ENCODE measurements at regions not wholly inside any gene's neighbourhood (a gene's known extent, or its start where the extent isn't known, plus 50 kb on each side); places are given as distances from the start of the nearest gene placed in this dataset.

DNA sequence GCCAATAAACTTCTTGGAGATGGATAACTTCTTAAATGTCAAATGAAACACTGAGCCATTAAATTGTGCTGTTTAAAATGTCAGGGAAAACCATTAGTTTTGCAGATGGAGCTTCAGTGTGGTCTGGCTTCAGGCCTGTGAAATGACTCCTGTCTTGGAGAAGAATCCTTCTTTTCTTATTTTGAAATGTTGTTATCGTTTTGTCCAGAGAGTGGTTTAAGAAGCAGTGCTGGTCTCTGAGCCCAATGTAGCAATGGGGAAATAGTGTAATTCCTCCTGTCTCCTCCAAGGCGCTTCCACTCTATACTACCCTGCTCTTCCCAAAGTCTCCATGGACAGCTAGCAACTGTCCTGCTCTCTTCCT lies 177.6 kb downstream of the REEP3 start:
- DNase-seq, result no peak
- no peak overlapping the region for H3K27ac Mint-ChIP-seq
- peaks cover 0 to 4% of the 10 kb centered on the region in 2 donors for H3K9me3 Mint-ChIP-seq
- H3K36me3 Mint-ChIP-seq (ENCODE audit: insufficient read depth), result no peaks in the 10 kb centered on the region
- no peak overlapping the region for H3K4me3 Mint-ChIP-seq
- no peak for ATAC-seq (replicated peaks)
- no peaks in the 10 kb centered on the region for H3K27me3 Mint-ChIP-seq
- no peaks in the 10 kb centered on the region for H3K4me1 Mint-ChIP-seq (ENCODE audit: low read depth in 2 of 2)

DNA sequence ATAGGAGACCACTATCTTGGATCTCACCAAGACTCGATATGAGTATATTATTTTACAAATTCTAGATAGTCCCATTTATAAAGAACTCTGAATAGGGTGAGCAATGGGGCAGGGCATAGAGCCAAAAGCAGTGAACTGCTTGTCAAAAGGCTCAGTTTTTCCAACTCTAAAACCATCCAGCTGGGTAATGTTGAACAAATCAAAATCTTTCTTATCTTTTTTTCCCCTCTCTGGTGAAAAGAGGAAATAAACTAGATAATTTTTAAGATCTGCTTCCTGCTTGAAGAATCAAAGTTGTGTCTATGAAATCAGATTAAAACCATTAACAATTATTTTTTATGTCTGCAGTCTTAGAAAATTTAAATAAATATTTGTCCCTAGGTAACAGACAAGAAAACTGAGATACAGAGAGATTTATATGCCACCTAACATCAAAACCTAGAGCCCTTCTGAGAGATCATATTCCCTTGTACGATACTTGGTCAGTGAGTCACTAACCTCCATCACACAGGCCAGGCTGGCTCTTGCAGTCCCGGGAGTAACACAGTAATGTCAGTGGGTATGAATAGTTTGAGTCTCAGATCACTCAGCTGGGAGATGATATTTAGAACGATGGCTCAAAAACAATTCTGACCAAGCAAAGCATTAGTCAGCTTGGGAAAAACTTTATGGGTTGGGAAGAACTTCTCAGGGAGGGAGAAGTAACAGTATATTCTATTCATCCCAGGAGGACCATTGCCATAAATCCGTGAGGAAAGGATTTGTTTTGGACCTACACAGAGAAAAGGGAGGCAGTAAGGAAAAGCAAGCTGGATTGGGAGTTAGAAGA lies 178.8 kb downstream of the REEP3 start:
- no peak overlapping the region for H3K27ac Mint-ChIP-seq
- no peak overlapping the region for H3K4me3 Mint-ChIP-seq
- H3K9me3 Mint-ChIP-seq, result no peaks in the 10 kb centered on the region
- no peak for ATAC-seq (replicated peaks)
- H3K4me1 Mint-ChIP-seq (ENCODE audit: low read depth in 2 of 2), result no peaks in the 10 kb centered on the region
- H3K36me3 Mint-ChIP-seq (ENCODE audit: insufficient read depth), result no peaks in the 10 kb centered on the region
- no peak for DNase-seq
- H3K27me3 Mint-ChIP-seq, result no peaks in the 10 kb centered on the region

DNA sequence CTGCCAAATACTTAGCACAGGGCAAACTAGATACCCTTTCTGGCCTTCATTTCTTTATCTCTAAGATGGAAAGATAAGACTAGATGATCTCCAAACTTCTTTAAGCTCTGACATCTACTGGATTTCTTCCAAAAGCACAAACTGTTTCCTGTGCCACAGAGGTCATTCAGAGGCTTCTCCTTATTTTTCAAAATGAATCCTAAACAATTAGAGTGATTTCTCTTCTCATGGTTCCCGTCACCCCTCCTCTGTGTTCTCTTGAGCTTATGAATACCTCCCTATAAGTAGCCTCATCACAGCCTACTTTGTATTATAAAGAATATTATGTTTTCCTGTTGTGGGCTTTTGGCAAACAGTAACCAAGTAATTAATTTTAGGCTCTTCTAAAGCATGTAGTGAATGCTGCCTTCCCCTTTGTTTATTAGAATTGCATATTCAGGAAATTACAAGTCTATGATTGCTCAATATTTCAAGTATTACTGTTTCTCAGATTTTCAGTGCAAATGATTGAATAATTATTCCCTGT lies 179.5 kb downstream of the REEP3 start:
- Mint-ChIP-seq H3K27me3 (no peaks in the 10 kb centered on the region), H3K4me3 (no peak overlapping the region), H3K9me3 (no peaks in the 10 kb centered on the region), H3K4me1 (ENCODE audit: low read depth in 2 of 2) (no peaks in the 10 kb centered on the region), H3K36me3 (ENCODE audit: insufficient read depth) (no peaks in the 10 kb centered on the region), H3K27ac (no peak overlapping the region)
- DNase-seq, result no peak
- ATAC-seq (replicated peaks), result no peak

- no peaks in the 10 kb centered on the region for H3K4me1 Mint-ChIP-seq (ENCODE audit: low read depth in 2 of 2)
- H3K9me3 Mint-ChIP-seq, result no peaks in the 10 kb centered on the region
- H3K27ac Mint-ChIP-seq, result no peak overlapping the region
- no peaks in the 10 kb centered on the region for H3K27me3 Mint-ChIP-seq
- no peak for ATAC-seq (replicated peaks)
- no peak overlapping the region for H3K4me3 Mint-ChIP-seq
- H3K36me3 Mint-ChIP-seq (ENCODE audit: insufficient read depth), result no peaks in the 10 kb centered on the region
- no peak for DNase-seq
These were observed 180.9 kb downstream of the REEP3 start for GRCh38 chr10:63702092-63702491.

- H3K4me1 Mint-ChIP-seq (ENCODE audit: low read depth in 2 of 2), result no peaks in the 10 kb centered on the region
- no peaks in the 10 kb centered on the region for H3K36me3 Mint-ChIP-seq (ENCODE audit: insufficient read depth)
- H3K4me3 Mint-ChIP-seq, result no peak overlapping the region
- ATAC-seq (replicated peaks) (no peak), DNase-seq (no peak)
- no peak overlapping the region for H3K27ac Mint-ChIP-seq
- H3K9me3 Mint-ChIP-seq, result no peaks in the 10 kb centered on the region
- H3K27me3 Mint-ChIP-seq, result no peaks in the 10 kb centered on the region
These were observed 182.0 kb downstream of the REEP3 start for GRCh38 chr10:63703113-63703670.

- H3K4me3 Mint-ChIP-seq, result no peak overlapping the region
- H3K27me3 Mint-ChIP-seq, result no peaks in the 10 kb centered on the region
- DNase-seq (no peak), ATAC-seq (replicated peaks) (no peak)
- H3K9me3 Mint-ChIP-seq, result no peaks in the 10 kb centered on the region
- no peaks in the 10 kb centered on the region for H3K4me1 Mint-ChIP-seq (ENCODE audit: low read depth in 2 of 2)
- no peak overlapping the region for H3K27ac Mint-ChIP-seq
- H3K36me3 Mint-ChIP-seq (ENCODE audit: insufficient read depth), result no peaks in the 10 kb centered on the region
These were observed 182.6 kb downstream of the REEP3 start for GRCh38 chr10:63703740-63704345.

GRCh38 chr10:63707254-63707910 lies 186.2 kb downstream of the REEP3 start:
- ATAC-seq (replicated peaks) (no peak), DNase-seq (no peak)
- no peaks in the 10 kb centered on the region for H3K4me1 Mint-ChIP-seq (ENCODE audit: low read depth in 2 of 2)
- no peaks in the 10 kb centered on the region for H3K27me3 Mint-ChIP-seq
- H3K27ac Mint-ChIP-seq, result no peak overlapping the region
- H3K9me3 Mint-ChIP-seq, result no peaks in the 10 kb centered on the region
- no peaks in the 10 kb centered on the region for H3K36me3 Mint-ChIP-seq (ENCODE audit: insufficient read depth)
- H3K4me3 Mint-ChIP-seq, result no peak overlapping the region

- H3K4me3 Mint-ChIP-seq, result no peak overlapping the region
- no peak overlapping the region for H3K27ac Mint-ChIP-seq
- DNase-seq, result no peak
- no peaks in the 10 kb centered on the region for H3K4me1 Mint-ChIP-seq (ENCODE audit: low read depth in 2 of 2)
- ATAC-seq (replicated peaks), result no peak
- no peaks in the 10 kb centered on the region for H3K9me3 Mint-ChIP-seq
- no peaks in the 10 kb centered on the region for H3K36me3 Mint-ChIP-seq (ENCODE audit: insufficient read depth)
- no peaks in the 10 kb centered on the region for H3K27me3 Mint-ChIP-seq
These were observed 187.2 kb downstream of the REEP3 start for GRCh38 chr10:63708421-63708820.

GRCh38 chr10:63710703-63711102 lies 189.5 kb downstream of the REEP3 start:
- H3K27ac Mint-ChIP-seq, result peak overlapping the region in 1 of 2 donors; percentile 16

GRCh38 chr10:63711361-63711760 lies 190.2 kb downstream of the REEP3 start:
- peaks cover 2% of the 10 kb centered on the region for H3K36me3 Mint-ChIP-seq (ENCODE audit: insufficient read depth)
- H3K27me3 Mint-ChIP-seq, result no peaks in the 10 kb centered on the region
- no peak overlapping the region for H3K4me3 Mint-ChIP-seq
- H3K9me3 Mint-ChIP-seq, result no peaks in the 10 kb centered on the region
- ATAC-seq (replicated peaks), result no peak
- H3K4me1 Mint-ChIP-seq (ENCODE audit: low read depth in 2 of 2), result no peaks in the 10 kb centered on the region
- DNase-seq, result no peak
- peak overlapping the region in 1 of 2 donors; percentile 16 for H3K27ac Mint-ChIP-seq

More at GRCh38 chr10:63710703-63711102, 189.5 kb downstream of the REEP3 start:
- H3K36me3 Mint-ChIP-seq (ENCODE audit: insufficient read depth), result peaks cover 2% of the 10 kb centered on the region
- ATAC-seq (replicated peaks) (no peak), DNase-seq (no peak)
- H3K4me3 Mint-ChIP-seq, result no peak overlapping the region
- no peaks in the 10 kb centered on the region for H3K4me1 Mint-ChIP-seq (ENCODE audit: low read depth in 2 of 2)
- H3K9me3 Mint-ChIP-seq, result no peaks in the 10 kb centered on the region
- H3K27me3 Mint-ChIP-seq, result no peaks in the 10 kb centered on the region

DNA sequence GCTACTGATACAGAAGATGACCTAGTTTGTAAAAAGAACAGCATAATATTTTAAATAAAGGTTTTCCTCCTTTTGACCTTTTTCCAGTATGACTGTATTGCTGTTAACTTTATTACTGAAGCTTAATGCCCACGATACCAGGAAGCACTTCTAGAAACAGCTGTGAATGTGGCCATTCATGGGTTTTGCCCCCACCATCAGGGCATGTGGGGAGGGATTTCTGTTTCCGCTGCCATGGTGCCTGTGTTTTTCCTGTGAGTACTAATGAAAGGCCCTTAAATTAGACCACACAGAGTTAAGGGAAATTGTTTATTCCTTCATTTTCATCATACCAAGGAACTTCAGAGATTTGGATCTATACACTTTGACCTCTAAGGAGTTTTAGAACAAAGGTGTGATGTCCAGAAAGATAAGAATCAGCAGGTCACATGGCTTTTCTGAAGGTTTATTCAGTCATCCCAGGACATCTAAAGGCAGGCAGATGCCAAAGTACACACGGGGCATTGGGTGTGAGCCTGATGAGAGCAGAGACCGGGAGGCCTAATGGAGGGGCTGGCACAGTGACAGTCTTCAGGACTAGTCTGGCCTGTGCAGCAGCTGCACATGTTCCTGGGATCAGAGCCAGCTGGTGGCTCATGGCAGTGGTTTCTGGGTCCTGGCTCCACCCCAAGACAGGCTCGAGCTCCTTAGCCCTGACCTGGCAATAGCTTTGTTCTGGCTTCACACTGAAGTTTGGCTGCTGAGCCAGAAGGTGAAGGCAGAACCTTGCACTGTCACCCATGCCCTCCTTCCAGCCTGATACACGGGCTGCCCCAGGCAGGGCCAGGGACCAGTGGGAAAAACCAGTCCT lies 190.9 kb downstream of the REEP3 start:
- Mint-ChIP-seq H3K36me3 (ENCODE audit: insufficient read depth) (peaks cover 2% of the 10 kb centered on the region), H3K9me3 (no peaks in the 10 kb centered on the region), H3K4me3 (no peak overlapping the region), H3K4me1 (ENCODE audit: low read depth in 2 of 2) (no peaks in the 10 kb centered on the region), H3K27ac (no peak overlapping the region), H3K27me3 (peaks cover 0 to 1% of the 10 kb centered on the region in 2 donors)
- ATAC-seq (replicated peaks) (no peak), DNase-seq (no peak)

- H3K36me3 Mint-ChIP-seq (ENCODE audit: insufficient read depth), result peaks cover 2% of the 10 kb centered on the region
- H3K27ac Mint-ChIP-seq, result no peak overlapping the region
- no peaks in the 10 kb centered on the region for H3K9me3 Mint-ChIP-seq
- no peak overlapping the region for H3K4me3 Mint-ChIP-seq
- peaks cover 0 to 7% of the 10 kb centered on the region in 2 donors for H3K27me3 Mint-ChIP-seq
- H3K4me1 Mint-ChIP-seq (ENCODE audit: low read depth in 2 of 2), result no peaks in the 10 kb centered on the region
- no peak for ATAC-seq (replicated peaks)
- no peak for DNase-seq
These were observed 191.5 kb downstream of the REEP3 start for GRCh38 chr10:63712717-63713115.

Measured in effector memory CD8-positive, alpha-beta T cell (primary cell).